Astrocyte (in vitro differentiated cells and primary cell): ENCODE measurements at regions not wholly inside any gene's neighbourhood (a gene's known extent, or its start where the extent isn't known, plus 50 kb on each side); places are given as distances from the start of the nearest gene placed in this dataset.

Experiments
- DNase-seq: peaks from one replicate; pipeline ENCODE4 v3.0.0-alpha.2; 2010; ENCODE audit warnings: low read depth
- FAIRE-seq: peaks from 2 replicates; lab custom pipeline; 2011; peaks lifted over from hg19 to GRCh38; lab: Jason Lieb, UNC
- H2AFZ ChIP-seq: 2 replicates; pipeline ENCODE4 v1.6.0; 2012; ENCODE audit warnings: low read depth, low read length, inconsistent platforms
- H3K27ac ChIP-seq: 2 replicates; pipeline ENCODE4 v1.5.1; 2011; ENCODE audit warnings: low read depth, low read length, inconsistent platforms
- H3K27me3 ChIP-seq: 2 replicates; pipeline ENCODE4 v1.6.0; 2011; ENCODE audit warnings: low read length, inconsistent platforms; ENCODE audit not compliant: insufficient read depth
- H3K36me3 ChIP-seq: 2 replicates; pipeline ENCODE4 v1.5.1; 2011; ENCODE audit warnings: low read length, inconsistent platforms; ENCODE audit not compliant: insufficient read depth
- H3K4me1 ChIP-seq: 2 replicates; pipeline ENCODE4 v1.5.1; 2011; ENCODE audit warnings: low read length, inconsistent platforms; ENCODE audit not compliant: insufficient read depth
- H3K4me2 ChIP-seq: 2 replicates; pipeline ENCODE4 v1.6.0; 2012; ENCODE audit warnings: low read length, inconsistent platforms
- H3K4me3 ChIP-seq: 2 replicates; pipeline ENCODE4 v1.5.1; 2011; ENCODE audit warnings: low read depth, mild to moderate bottlenecking, low read length, inconsistent platforms; ENCODE audit not compliant: insufficient read depth
- H3K79me2 ChIP-seq: 2 replicates; pipeline ENCODE4 v1.6.0; 2012; ENCODE audit warnings: mild to moderate bottlenecking, low read length, inconsistent platforms; ENCODE audit not compliant: insufficient read depth
- H3K9ac ChIP-seq: 2 replicates; pipeline ENCODE4 v1.6.0; 2012; ENCODE audit warnings: mild to moderate bottlenecking, low read length, inconsistent platforms
- H3K9me3 ChIP-seq: 2 replicates; pipeline ENCODE4 v1.5.1; 2012; ENCODE audit warnings: low read depth, mild to moderate bottlenecking, low read length, inconsistent platforms; ENCODE audit not compliant: insufficient read depth
- H4K20me1 ChIP-seq: 2 replicates; pipeline ENCODE4 v1.6.0; 2012; ENCODE audit warnings: low read length, inconsistent platforms; ENCODE audit not compliant: insufficient read depth
- H3K27ac Mint-ChIP-seq: one replicate; pipeline ENCODE4 v1.8.0; 2021; ENCODE audit warnings: mild to moderate bottlenecking, mixed read lengths; ENCODE audit not compliant: unreplicated experiment
- H3K27me3 Mint-ChIP-seq: one replicate; pipeline ENCODE4 v1.8.0; 2021; ENCODE audit warnings: low read depth, mixed read lengths; ENCODE audit not compliant: unreplicated experiment
- H3K36me3 Mint-ChIP-seq: one replicate; pipeline ENCODE4 v1.8.0; 2021; ENCODE audit warnings: low read depth, mixed read lengths; ENCODE audit not compliant: unreplicated experiment
- H3K4me1 Mint-ChIP-seq: one replicate; pipeline ENCODE4 v1.8.0; 2021; ENCODE audit warnings: low read depth, mixed read lengths; ENCODE audit not compliant: unreplicated experiment
- H3K4me3 Mint-ChIP-seq: one replicate; pipeline ENCODE4 v1.8.0; 2021; ENCODE audit warnings: mild to moderate bottlenecking, moderate library complexity, mixed read lengths; ENCODE audit not compliant: unreplicated experiment
- H3K9me3 Mint-ChIP-seq: one replicate; pipeline ENCODE4 v1.8.0; 2021; ENCODE audit warnings: mild to moderate bottlenecking, mixed read lengths; ENCODE audit not compliant: unreplicated experiment
- CTCF ChIP-seq: IDR thresholded peaks from 2 replicates; pipeline ENCODE4 v1.5.1; 2011; ENCODE audit warnings: low read depth, mild to moderate bottlenecking, inconsistent platforms, low read length, moderate library complexity; ENCODE audit not compliant: insufficient read depth
- EZH2 ChIP-seq: IDR thresholded peaks from 2 replicates; pipeline ENCODE4 v1.6.1; 2012; ENCODE audit warnings: mild to moderate bottlenecking, low read length, inconsistent platforms; ENCODE audit not compliant: insufficient read depth

DNA sequence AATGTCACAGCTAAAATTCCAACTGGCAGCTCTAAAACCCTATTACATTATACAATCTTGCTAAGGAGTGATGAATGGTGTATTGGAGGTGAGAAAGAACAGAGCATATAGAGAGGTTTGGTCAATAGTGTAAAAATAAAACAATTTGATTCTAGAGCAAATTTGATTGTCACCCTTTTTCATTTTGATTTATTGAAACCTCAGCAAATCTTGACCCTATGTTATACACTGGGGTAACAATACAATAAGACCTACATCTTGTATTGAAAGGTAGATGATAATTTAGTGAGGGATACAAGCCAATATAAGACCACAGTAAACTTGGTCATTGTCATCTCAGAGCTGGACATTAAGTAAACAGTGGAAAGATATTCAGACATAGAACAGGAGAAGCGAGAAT, 671.9 kb downstream of the IRS1 start:
- no peak for TF ChIP-seq CTCF
- TF ChIP-seq EZH2: no peak
- Histone ChIP-seq H3K4me1 (no peaks in the 10 kb centered on the region), H4K20me1 (no peaks in the 10 kb centered on the region), H3K36me3 (no peaks in the 10 kb centered on the region), H3K27ac (no peak overlapping the region), H3K79me2 (no peaks in the 10 kb centered on the region), H3K4me3 (no peak overlapping the region), H2AFZ (no peak overlapping the region), H3K27me3 (no peaks in the 10 kb centered on the region), H3K9me3 (no peaks in the 10 kb centered on the region), H3K9ac (no peak overlapping the region), H3K4me2 (no peak overlapping the region)
- Mint-ChIP-seq H3K27me3 (no peaks in the 10 kb centered on the region), H3K9me3 (no peaks in the 10 kb centered on the region), H3K4me3 (no peak overlapping the region), H3K4me1 (peaks cover 11% of the 10 kb centered on the region), H3K27ac (no peak overlapping the region), H3K36me3 (no peaks in the 10 kb centered on the region)
- FAIRE-seq (peak; percentile 47), DNase-seq (no peak)

GRCh38 chr2:226126104-226126503, 673.5 kb downstream of the IRS1 start:
- Histone ChIP-seq H4K20me1 (no peaks in the 10 kb centered on the region), H3K9me3 (no peaks in the 10 kb centered on the region), H3K36me3 (no peaks in the 10 kb centered on the region), H3K4me2 (no peak overlapping the region), H3K4me1 (no peaks in the 10 kb centered on the region), H3K27ac (no peak overlapping the region), H2AFZ (no peak overlapping the region), H3K4me3 (no peak overlapping the region), H3K27me3 (no peaks in the 10 kb centered on the region), H3K9ac (no peak overlapping the region), H3K79me2 (no peaks in the 10 kb centered on the region)
- Mint-ChIP-seq H3K27me3 (no peaks in the 10 kb centered on the region), H3K4me3 (no peak overlapping the region), H3K9me3 (peaks cover 2% of the 10 kb centered on the region), H3K36me3 (no peaks in the 10 kb centered on the region), H3K27ac (no peak overlapping the region), H3K4me1 (peaks cover 11% of the 10 kb centered on the region)
- TF ChIP-seq EZH2 (no peak), CTCF (no peak)
- DNase-seq (no peak), FAIRE-seq (no peak)

GRCh38 chr2:226125176-226125883, 674.3 kb downstream of the IRS1 start:
- Histone ChIP-seq H3K4me3 (no peak overlapping the region), H3K79me2 (no peaks in the 10 kb centered on the region), H3K4me2 (no peak overlapping the region), H3K36me3 (no peaks in the 10 kb centered on the region), H2AFZ (no peak overlapping the region), H3K9me3 (no peaks in the 10 kb centered on the region), H3K9ac (no peak overlapping the region), H3K27me3 (no peaks in the 10 kb centered on the region), H3K27ac (no peak overlapping the region), H4K20me1 (no peaks in the 10 kb centered on the region), H3K4me1 (no peaks in the 10 kb centered on the region)
- Mint-ChIP-seq H3K4me1 (peaks cover 11% of the 10 kb centered on the region), H3K27me3 (no peaks in the 10 kb centered on the region), H3K9me3 (peaks cover 2% of the 10 kb centered on the region), H3K27ac (no peak overlapping the region), H3K36me3 (no peaks in the 10 kb centered on the region), H3K4me3 (no peak overlapping the region)
- TF ChIP-seq CTCF: no peak
- TF ChIP-seq EZH2: no peak
- FAIRE-seq (no peak), DNase-seq (no peak)
